Fibroblast of villous mesenchyme (primary cell): ENCODE measurements at regions not wholly inside any gene's neighbourhood (a gene's known extent, or its start where the extent isn't known, plus 50 kb on each side); places are given as distances from the start of the nearest gene placed in this dataset.

ENCODE experiments used
- DNase-seq: peaks from one replicate; pipeline ENCODE4 v3.0.0-alpha.2; 2010; ENCODE audit warnings: low read depth
- H3K4me3 ChIP-seq: 2 replicates; pipeline ENCODE4 v1.5.1; 2011; ENCODE audit warnings: low read depth, mild to moderate bottlenecking, low read length
- CTCF ChIP-seq: IDR thresholded peaks from 2 replicates; pipeline ENCODE4 v1.5.1; 2012; ENCODE audit warnings: low read depth, mild to moderate bottlenecking, low read length; ENCODE audit not compliant: insufficient read depth

GRCh38 chr2:21912405-21912804 is 788.6 kb downstream of the TDRD15 start:
- no peak for TF ChIP-seq CTCF
- H3K4me3 ChIP-seq: no peak overlapping the region
- DNase-seq: no peak

- no peak for DNase-seq
Observed at GRCh38 chr2:21915201-21915600, 791.4 kb downstream of the TDRD15 start.

GRCh38 chr2:21916934-21917522 is 793.3 kb downstream of the TDRD15 start:
- H3K4me3 ChIP-seq: no peak overlapping the region
- DNase-seq: no peak
- TF ChIP-seq CTCF: no peak

More at GRCh38 chr2:21915201-21915600, 791.4 kb downstream of the TDRD15 start:
- H3K4me3 ChIP-seq: no peak overlapping the region
- TF ChIP-seq CTCF: no peak

- no peak for DNase-seq
- no peak for TF ChIP-seq CTCF
- H3K4me3 ChIP-seq: no peak overlapping the region
Observed at GRCh38 chr2:21920721-21921120, 797.0 kb downstream of the TDRD15 start.

GRCh38 chr2:21924640-21925285 is 801.0 kb downstream of the TDRD15 start:
- H3K4me3 ChIP-seq: no peak overlapping the region
- TF ChIP-seq CTCF: no peak
- DNase-seq: no peak

GRCh38 chr2:21928292-21928691 is 804.5 kb downstream of the TDRD15 start:
- no peak overlapping the region for H3K4me3 ChIP-seq
- TF ChIP-seq CTCF: no peak
- DNase-seq: no peak

GRCh38 chr2:21930226-21930625 is 806.5 kb downstream of the TDRD15 start:
- H3K4me3 ChIP-seq: no peak overlapping the region
- no peak for TF ChIP-seq CTCF
- no peak for DNase-seq
